Hematopoietic multipotent progenitor cell (in vitro differentiated cells): ENCODE measurements at regions not wholly inside any gene's neighbourhood (a gene's known extent, or its start where the extent isn't known, plus 50 kb on each side); places are given as distances from the start of the nearest gene placed in this dataset.

ENCODE experiments used
- DNase-seq, 3 donors: peaks; one replicate each; pipeline ENCODE4 v3.0.0-alpha.2; 2011 to 2015; ENCODE audit warnings: low read depth in 2 of 3, low spot score in 2 of 3

GRCh38 chr12:3973269-3973884, 100.2 kb upstream of the PARP11 start:
- DNase-seq = no peak

- peak in 1 of 3 donors; percentile 47 for DNase-seq
Observed at GRCh38 chr12:3972576-3972975, 99.4 kb upstream of the PARP11 start.

DNA sequence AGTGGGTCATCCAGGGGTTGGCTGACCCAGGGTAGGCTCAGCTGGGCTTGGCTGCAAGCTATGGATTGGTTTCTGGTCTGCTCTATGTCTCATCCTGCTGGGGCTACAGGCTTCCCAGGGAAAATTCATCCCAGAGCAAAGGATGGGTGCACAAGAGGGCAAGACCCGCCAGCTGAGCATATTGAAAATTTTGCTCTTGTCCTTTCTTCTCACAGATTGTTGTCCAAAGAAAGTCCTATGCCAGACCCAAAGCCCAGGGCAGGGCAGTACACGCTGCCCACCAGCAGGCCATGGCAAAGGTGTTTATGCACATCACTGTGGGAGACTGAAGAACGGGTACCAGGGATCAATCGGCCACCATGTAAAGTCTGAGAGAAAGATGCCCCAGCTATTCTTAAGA, 95.3 kb upstream of the PARP11 start:
- no peak for DNase-seq

GRCh38 chr12:3967556-3968160, 94.5 kb upstream of the PARP11 start:
- DNase-seq = no peak

GRCh38 chr12:3966376-3966775, 93.2 kb upstream of the PARP11 start:
- no peak for DNase-seq

DNA sequence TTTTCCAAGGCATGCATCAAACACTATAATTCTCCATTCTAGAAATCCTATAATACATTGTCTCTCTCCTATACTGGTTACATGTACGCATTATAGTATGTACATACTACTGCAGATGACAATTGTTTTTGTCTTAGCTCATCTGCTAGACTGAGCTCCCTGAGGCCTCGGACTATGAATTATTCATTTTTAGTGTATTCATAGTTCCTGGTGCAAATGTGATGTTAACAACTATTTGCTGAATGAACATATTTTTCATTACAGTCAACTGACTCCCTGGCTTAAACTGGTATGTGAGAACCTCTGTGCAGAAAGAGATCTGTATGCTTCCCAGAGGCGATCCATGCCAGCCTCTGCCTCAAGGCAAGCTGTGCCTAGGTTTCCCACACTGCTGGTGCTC, 91.8 kb upstream of the PARP11 start:
- no peak for DNase-seq

- DNase-seq = peak in 2 of 3 donors; percentile 30 to 42
Observed at GRCh38 chr12:3964439-3964838, 91.2 kb upstream of the PARP11 start.

DNA sequence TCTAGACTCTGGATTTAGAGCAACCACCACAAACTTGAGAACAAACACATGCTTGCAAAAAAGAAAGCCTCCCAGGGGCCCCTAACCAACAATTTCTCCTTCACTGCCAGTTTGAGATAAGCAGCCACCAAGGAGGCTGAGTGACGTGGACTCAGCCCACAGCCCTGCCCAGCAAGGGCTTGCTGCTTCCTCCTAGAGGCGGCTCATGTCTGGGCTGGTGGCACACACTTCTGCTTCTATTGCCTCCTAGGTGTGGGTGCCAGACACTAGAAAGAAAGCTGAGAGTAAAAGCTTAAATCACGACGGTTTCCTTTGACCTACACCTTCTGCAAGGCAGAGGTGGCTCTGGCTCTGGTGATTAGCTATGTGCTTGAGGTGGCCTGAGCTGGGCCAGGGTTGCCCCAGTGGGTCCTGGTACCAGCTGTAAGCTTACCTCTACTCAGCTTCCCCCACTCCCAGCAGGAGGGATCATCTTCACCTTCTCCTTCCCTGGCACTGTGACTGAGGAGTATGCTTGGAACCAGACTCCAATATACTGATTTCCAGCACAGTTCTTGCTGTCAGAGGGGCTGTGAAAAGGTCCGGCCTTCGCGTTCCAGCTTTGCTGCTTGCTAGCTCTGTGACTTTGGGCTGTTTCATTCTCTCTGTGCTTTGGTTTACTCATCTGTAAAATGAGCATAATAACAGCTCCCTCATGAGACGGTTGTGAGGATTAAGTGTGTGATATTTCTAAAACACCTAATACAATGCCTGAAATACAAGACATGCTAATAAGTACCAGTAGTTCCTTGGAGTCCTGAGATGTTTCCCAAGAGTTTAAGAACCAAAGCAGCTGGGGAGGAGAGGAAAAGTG, 89.7 kb upstream of the PARP11 start:
- peak; percentile 67 to 97 (median 91) for DNase-seq

- no peak for DNase-seq
Observed at GRCh38 chr12:3961591-3961990, 88.4 kb upstream of the PARP11 start.

- DNase-seq = no peak
Observed at GRCh38 chr12:3959799-3960560, 86.8 kb upstream of the PARP11 start.

GRCh38 chr12:3958534-3958933, 85.3 kb upstream of the PARP11 start:
- DNase-seq = no peak

DNA sequence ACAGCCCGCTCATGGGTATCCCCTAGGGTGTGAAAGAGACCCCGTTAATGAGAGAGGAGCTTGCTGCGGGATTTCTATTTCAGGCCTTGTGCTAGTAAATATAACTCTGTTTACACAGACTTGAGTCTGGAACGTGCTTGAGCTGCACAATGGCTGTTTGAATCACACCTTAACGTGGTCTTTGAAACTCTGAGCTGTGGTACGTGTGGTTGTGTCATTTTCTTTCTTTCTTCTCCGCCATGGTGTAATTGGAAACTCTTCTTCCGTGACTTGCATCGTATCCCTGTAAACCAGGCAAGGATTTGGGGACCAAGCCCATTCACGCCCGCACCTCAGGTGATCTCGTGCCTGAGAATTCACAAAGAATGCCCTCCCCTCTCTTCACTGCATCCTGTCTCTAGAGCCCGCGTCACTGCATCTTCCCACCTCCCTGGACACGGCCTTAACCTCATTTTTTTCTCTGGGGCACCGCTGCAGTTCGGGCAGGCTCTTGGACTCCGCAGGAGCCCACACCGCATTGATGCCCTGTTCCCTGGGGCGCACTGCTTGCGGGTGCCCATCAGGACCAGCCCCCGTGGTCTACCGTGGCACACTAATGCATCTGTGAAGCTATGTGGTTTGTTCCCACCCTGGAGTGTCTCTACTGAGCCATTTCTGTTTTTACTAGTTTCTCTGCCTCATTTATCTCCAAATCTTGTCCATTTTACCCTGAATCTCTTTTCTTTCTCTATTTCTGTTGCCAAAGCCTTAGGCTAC, 78.4 kb upstream of the PARP11 start:
- DNase-seq = no peak

DNA sequence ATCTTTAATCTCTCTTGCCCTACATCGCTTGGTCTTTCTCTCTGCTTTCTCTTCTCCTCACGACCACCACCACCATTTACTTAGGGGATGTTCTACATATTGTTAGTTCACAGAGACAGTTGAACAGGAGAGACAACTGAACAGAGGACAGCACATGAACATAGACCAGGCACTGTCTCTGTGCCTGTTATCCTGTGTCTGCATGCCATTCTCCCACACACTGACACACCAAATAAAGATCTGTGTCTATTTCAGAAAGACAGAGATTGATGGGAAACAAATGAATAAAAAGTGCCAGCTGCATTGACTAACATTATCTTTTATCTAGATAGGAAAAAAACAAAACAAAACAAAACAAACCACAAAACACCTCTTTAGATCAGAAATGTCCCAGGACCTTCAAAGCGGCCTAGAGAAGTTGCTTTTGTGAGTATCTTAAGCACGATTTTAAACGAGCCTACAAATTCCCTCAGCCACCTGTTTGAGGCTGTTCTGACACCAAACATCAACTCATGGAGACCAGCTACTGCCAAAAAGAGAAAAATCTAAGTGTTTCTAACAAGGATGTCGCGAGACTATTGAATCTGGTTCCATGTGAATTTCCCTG, 77.6 kb upstream of the PARP11 start:
- DNase-seq = no peak

DNA sequence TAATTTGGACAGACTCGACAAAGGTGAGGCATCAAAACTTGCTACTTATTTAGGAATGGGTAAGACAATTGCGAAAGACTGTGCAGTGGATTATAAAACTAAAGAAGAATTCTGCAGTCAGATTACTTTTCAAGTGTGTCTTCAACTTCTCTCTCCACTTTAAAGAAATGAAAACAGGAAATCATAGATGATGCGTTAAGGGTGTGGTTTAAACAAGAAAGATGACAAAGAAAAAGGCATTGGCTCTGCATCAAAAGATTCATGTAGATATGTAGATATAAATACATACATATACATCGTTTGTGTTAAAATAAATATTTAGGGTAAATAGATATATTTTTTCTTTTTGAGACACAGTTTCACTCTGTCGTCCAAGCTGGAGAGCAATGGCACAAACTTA, 74.6 kb upstream of the PARP11 start:
- DNase-seq = peak in 1 of 3 donors; percentile 50

DNA sequence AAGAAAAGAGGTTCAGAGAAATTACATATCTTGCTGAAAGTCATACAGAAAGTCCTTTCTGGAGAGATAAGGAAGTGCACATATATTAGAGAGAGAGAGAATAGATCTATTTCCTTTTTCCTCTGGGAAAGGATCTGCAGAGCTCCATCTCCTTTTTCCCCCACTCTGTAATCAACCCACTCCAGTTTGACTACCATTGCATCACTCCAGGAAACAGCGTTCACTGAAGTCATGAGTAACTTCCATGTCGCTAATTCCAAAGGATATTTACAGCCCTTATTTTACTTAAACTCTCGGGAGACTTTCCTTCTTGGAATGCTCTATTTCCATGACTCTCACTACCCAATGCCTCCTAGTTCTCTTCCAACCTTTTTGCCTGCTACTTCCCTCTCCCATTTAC, 72.5 kb upstream of the PARP11 start:
- no peak for DNase-seq

- no peak for DNase-seq
Observed at GRCh38 chr12:3944620-3945019, 71.4 kb upstream of the PARP11 start.

GRCh38 chr12:3938042-3938544, 64.9 kb upstream of the PARP11 start:
- no peak for DNase-seq

GRCh38 chr12:3935078-3935477, 61.9 kb upstream of the PARP11 start:
- DNase-seq = peak in 1 of 3 donors; percentile 55

GRCh38 chr12:3933819-3934192, 60.6 kb upstream of the PARP11 start:
- no peak for DNase-seq
